Neural progenitor cell (in vitro differentiated cells): ENCODE measurements at regions not wholly inside any gene's neighbourhood (a gene's known extent, or its start where the extent isn't known, plus 50 kb on each side); places are given as distances from the start of the nearest gene placed in this dataset.

ENCODE experiments used
- DNase-seq: peaks from one replicate; pipeline ENCODE4 v3.0.0-alpha.2; 2016; ENCODE audit warnings: low spot score
- H2AFZ ChIP-seq: fragments of 200-600 bp; sonication (generic); replicated peaks from 2 replicates; pipeline ENCODE4 v1.6.1; 2016; ENCODE audit warnings: antibody characterized with exemption
- H3F3A ChIP-seq: fragments of 200-600 bp; sonication (generic); 2 replicates; pipeline ENCODE4 v1.6.1; 2016; ENCODE audit warnings: antibody characterized with exemption, low read depth
- H3K27ac ChIP-seq: fragments of 200-600 bp; sonication (generic); 2 replicates; pipeline ENCODE4 v1.5.1; 2016; ENCODE audit warnings: mild to moderate bottlenecking
- H3K27me3 ChIP-seq: fragments of 200-600 bp; sonication (generic); 2 replicates; pipeline ENCODE4 v1.6.1; 2016; ENCODE audit warnings: mild to moderate bottlenecking, moderate library complexity
- H3K36me3 ChIP-seq: fragments of 200-600 bp; sonication (generic); 2 replicates; pipeline ENCODE4 v1.5.1; 2016
- H3K4me1 ChIP-seq: fragments of 200-600 bp; sonication (generic); 2 replicates; pipeline ENCODE4 v1.6.1; 2016; ENCODE audit warnings: mixed run types
- H3K4me2 ChIP-seq: fragments of 200-600 bp; sonication (generic); 2 replicates; pipeline ENCODE4 v1.6.1; 2016
- H3K4me3 ChIP-seq: fragments of 200-600 bp; sonication (generic); 2 replicates; pipeline ENCODE4 v1.5.1; 2016
- H3K79me2 ChIP-seq: fragments of 200-600 bp; sonication (generic); 2 replicates; pipeline ENCODE4 v1.6.1; 2016; ENCODE audit warnings: low read depth
- H3K9ac ChIP-seq: fragments of 200-600 bp; sonication (generic); 2 replicates; pipeline ENCODE4 v1.6.1; 2016
- H3K9me3 ChIP-seq: fragments of 200-600 bp; sonication (generic); 2 replicates; pipeline ENCODE4 v1.5.1; 2016; ENCODE audit warnings: low read depth
- H4K20me1 ChIP-seq: fragments of 200-600 bp; sonication (generic); 2 replicates; pipeline ENCODE4 v1.6.1; 2016; ENCODE audit warnings: low read depth
- H3K27ac Mint-ChIP-seq: 3 replicates; pipeline ENCODE4 v1.8.0; 2021; ENCODE audit warnings: mixed read lengths
- H3K27me3 Mint-ChIP-seq: 2 replicates; pipeline ENCODE4 v1.8.0; 2022; ENCODE audit warnings: low read depth, mild to moderate bottlenecking, inconsistent platforms, moderate library complexity, mixed read lengths; ENCODE audit not compliant: insufficient read depth
- H3K36me3 Mint-ChIP-seq: 3 replicates; pipeline ENCODE4 v1.8.0; 2021; ENCODE audit warnings: mixed read lengths
- H3K4me1 Mint-ChIP-seq: 3 replicates; pipeline ENCODE4 v1.8.0; 2021; ENCODE audit warnings: mixed read lengths
- H3K4me3 Mint-ChIP-seq: 3 replicates; pipeline ENCODE4 v1.8.0; 2021; ENCODE audit warnings: mild to moderate bottlenecking, moderate library complexity, mixed read lengths
- H3K9me3 Mint-ChIP-seq: 3 replicates; pipeline ENCODE4 v1.8.0; 2020; ENCODE audit warnings: mixed read lengths
- EZH2 ChIP-seq: fragments of 200-600 bp; sonication (generic); IDR thresholded peaks from 2 replicates; pipeline ENCODE4 v1.6.1; 2017; ENCODE audit warnings: antibody characterized with exemption, mild to moderate bottlenecking, moderate library complexity
- EZH2phosphoT487 ChIP-seq: fragments of 200-600 bp; sonication (generic); IDR thresholded peaks from 2 replicates; pipeline ENCODE4 v1.6.1; 2017; ENCODE audit warnings: antibody characterized with exemption
- TF ChIP-seq, protein P1 (sequence below): fragments of 200-600 bp; sonication (generic); IDR thresholded peaks from 2 replicates; pipeline ENCODE4 v1.5.1; 2017; ENCODE audit warnings: antibody characterized with exemption, mild to moderate bottlenecking

DNA sequence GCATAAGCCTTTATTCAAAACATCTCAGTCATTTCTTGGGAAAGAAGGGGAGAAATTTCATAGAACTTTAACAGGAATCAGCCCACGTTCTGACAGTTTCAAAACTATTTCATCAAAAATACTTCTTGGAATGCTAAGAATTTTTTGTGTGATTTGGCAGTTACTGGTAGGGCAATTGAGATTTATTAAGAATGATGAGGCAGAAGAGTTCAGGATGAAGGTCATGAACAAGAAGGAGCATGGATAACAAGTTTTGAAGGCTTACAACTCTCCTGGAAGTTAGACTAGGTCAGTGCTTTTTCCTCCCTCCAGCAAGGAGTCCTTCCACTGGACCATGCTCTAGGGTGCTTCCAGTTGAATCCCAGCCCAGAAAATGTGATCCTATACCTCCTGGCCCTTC lies 569.9 kb downstream of the ANKRD7 start:
- no peak for DNase-seq
- Mint-ChIP-seq H3K27me3 (peaks cover 2% of the 10 kb centered on the region), H3K27ac (no peak overlapping the region), H3K4me1 (no peaks in the 10 kb centered on the region), H3K36me3 (no peaks in the 10 kb centered on the region), H3K4me3 (no peak overlapping the region), H3K9me3 (no peaks in the 10 kb centered on the region)
- no peaks in the 10 kb centered on the region for H3K4me1 ChIP-seq
- no peaks in the 10 kb centered on the region for H3K9me3 ChIP-seq
- no peaks in the 10 kb centered on the region for H3K36me3 ChIP-seq
- TF ChIP-seq EZH2 (no peak), EZH2phosphoT487 (no peak)
- TF ChIP-seq, protein P1, sequence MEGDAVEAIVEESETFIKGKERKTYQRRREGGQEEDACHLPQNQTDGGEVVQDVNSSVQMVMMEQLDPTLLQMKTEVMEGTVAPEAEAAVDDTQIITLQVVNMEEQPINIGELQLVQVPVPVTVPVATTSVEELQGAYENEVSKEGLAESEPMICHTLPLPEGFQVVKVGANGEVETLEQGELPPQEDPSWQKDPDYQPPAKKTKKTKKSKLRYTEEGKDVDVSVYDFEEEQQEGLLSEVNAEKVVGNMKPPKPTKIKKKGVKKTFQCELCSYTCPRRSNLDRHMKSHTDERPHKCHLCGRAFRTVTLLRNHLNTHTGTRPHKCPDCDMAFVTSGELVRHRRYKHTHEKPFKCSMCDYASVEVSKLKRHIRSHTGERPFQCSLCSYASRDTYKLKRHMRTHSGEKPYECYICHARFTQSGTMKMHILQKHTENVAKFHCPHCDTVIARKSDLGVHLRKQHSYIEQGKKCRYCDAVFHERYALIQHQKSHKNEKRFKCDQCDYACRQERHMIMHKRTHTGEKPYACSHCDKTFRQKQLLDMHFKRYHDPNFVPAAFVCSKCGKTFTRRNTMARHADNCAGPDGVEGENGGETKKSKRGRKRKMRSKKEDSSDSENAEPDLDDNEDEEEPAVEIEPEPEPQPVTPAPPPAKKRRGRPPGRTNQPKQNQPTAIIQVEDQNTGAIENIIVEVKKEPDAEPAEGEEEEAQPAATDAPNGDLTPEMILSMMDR, result no peak
- H3K79me2 ChIP-seq, result no peaks in the 10 kb centered on the region
- no peaks in the 10 kb centered on the region for H3K27me3 ChIP-seq
- H3K27ac ChIP-seq, result no peak overlapping the region
- no peak overlapping the region for H3K9ac ChIP-seq
- H2AFZ ChIP-seq, result no peak overlapping the region
- no peaks in the 10 kb centered on the region for H3F3A ChIP-seq
- no peak overlapping the region for H3K4me3 ChIP-seq
- no peak overlapping the region for H3K4me2 ChIP-seq
- no peaks in the 10 kb centered on the region for H4K20me1 ChIP-seq

DNA sequence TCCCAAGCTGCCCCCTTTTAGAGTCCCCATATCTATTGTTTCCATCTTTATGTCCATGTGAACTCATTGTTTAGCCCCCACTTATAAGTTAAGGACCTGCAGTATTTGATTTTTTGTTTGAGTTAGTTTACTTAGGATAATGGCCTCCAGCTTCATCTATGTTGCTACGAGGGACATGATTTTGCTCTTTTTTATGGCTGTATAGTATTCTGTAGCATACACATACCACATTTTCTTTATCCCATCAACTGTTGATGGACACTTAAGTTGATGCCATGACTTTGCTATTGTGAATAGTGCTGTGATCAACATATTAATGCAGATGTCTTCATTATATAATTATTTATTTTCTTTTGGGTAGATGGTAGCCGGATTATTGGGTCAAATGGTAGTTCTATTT lies 576.9 kb downstream of the ANKRD7 start:
- Histone ChIP-seq H3K4me2 (no peak overlapping the region), H3F3A (no peaks in the 10 kb centered on the region), H3K4me3 (no peak overlapping the region), H3K79me2 (no peaks in the 10 kb centered on the region), H3K36me3 (no peaks in the 10 kb centered on the region), H3K27ac (no peak overlapping the region), H4K20me1 (no peaks in the 10 kb centered on the region), H2AFZ (no peak overlapping the region), H3K9ac (no peak overlapping the region), H3K9me3 (no peaks in the 10 kb centered on the region), H3K4me1 (no peaks in the 10 kb centered on the region), H3K27me3 (no peaks in the 10 kb centered on the region)
- peaks cover 2% of the 10 kb centered on the region for H3K9me3 Mint-ChIP-seq
- no peak for DNase-seq
- H3K4me3 Mint-ChIP-seq, result no peak overlapping the region
- TF ChIP-seq, protein P1, result no peak
- TF ChIP-seq EZH2 (no peak), EZH2phosphoT487 (no peak)
- no peak overlapping the region for H3K27ac Mint-ChIP-seq
- H3K36me3 Mint-ChIP-seq, result no peaks in the 10 kb centered on the region
- H3K27me3 Mint-ChIP-seq, result no peaks in the 10 kb centered on the region
- no peaks in the 10 kb centered on the region for H3K4me1 Mint-ChIP-seq

DNA sequence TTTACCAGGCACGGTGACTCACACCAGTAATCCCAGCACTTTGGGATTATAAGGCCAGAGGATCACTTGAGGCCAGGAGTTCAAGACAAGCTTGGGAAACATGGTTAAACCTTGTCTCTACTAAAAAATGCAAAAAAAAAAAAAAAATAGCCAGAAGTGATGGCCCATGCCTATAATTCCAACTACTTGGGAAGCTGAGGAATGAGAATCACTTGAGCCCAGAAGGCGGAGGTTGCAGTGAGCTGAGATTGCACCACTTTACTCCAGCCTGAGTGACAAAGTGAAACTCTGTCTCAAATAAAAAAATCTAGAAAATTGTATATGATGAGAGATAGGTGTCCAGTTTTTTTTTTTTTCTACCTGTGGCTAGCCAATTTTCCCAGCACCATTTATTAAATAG lies 578.2 kb downstream of the ANKRD7 start:
- Mint-ChIP-seq H3K36me3 (no peaks in the 10 kb centered on the region), H3K4me1 (no peaks in the 10 kb centered on the region), H3K9me3 (peaks cover 2% of the 10 kb centered on the region), H3K27ac (no peak overlapping the region), H3K4me3 (no peak overlapping the region), H3K27me3 (no peaks in the 10 kb centered on the region)
- Histone ChIP-seq H2AFZ (no peak overlapping the region), H4K20me1 (no peaks in the 10 kb centered on the region), H3K79me2 (no peaks in the 10 kb centered on the region), H3K27me3 (no peaks in the 10 kb centered on the region), H3K4me2 (no peak overlapping the region), H3K27ac (no peak overlapping the region), H3K4me3 (no peak overlapping the region), H3F3A (no peaks in the 10 kb centered on the region), H3K4me1 (no peaks in the 10 kb centered on the region), H3K9ac (no peak overlapping the region), H3K36me3 (no peaks in the 10 kb centered on the region), H3K9me3 (no peaks in the 10 kb centered on the region)
- TF ChIP-seq EZH2phosphoT487, result no peak
- TF ChIP-seq EZH2, result no peak
- TF ChIP-seq, protein P1, result no peak
- no peak for DNase-seq

DNA sequence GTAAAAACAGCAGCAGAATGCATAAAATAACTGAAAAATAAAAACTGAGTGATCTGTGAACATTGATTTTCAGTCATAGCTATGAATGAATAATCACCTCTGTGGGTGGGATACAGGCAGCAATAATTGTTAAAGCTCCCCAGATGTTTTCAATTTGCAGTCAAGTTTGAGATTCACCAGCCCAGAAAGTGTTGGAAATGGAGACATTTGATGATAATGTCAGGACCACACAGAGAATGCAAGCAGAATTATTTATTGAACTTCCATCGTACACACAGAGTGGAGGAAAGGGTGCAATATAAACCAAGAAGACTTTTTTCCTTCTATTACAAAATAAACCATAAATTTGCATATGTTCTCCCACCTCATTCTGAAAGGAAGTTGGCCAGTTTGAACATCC lies 601.7 kb downstream of the ANKRD7 start:
- Mint-ChIP-seq H3K4me1 (no peaks in the 10 kb centered on the region), H3K4me3 (no peak overlapping the region), H3K9me3 (no peaks in the 10 kb centered on the region), H3K27me3 (no peaks in the 10 kb centered on the region), H3K27ac (no peak overlapping the region), H3K36me3 (no peaks in the 10 kb centered on the region)
- Histone ChIP-seq H3K4me3 (no peak overlapping the region), H3K27me3 (no peaks in the 10 kb centered on the region), H3K79me2 (no peaks in the 10 kb centered on the region), H3K9ac (no peak overlapping the region), H3K9me3 (no peaks in the 10 kb centered on the region), H3K27ac (no peak overlapping the region), H3K4me1 (no peaks in the 10 kb centered on the region), H2AFZ (no peak overlapping the region), H4K20me1 (no peaks in the 10 kb centered on the region), H3K36me3 (no peaks in the 10 kb centered on the region), H3K4me2 (no peak overlapping the region), H3F3A (no peaks in the 10 kb centered on the region)
- TF ChIP-seq EZH2phosphoT487 (no peak), EZH2 (no peak)
- TF ChIP-seq, protein P1, result no peak
- DNase-seq, result no peak
